ENCODE measurements at regions not wholly inside any gene's neighbourhood (a gene's known extent, or its start where the extent isn't known, plus 50 kb on each side); places are given as distances from the start of the nearest gene placed in this dataset.

- TF ChIP-seq CTCF (IDR thresholded peaks at IDR 0.05) = no peak
- no peaks in the 10 kb centered on the region for H3K4me1 ChIP-seq
- intact Hi-C loops (cut with DNase I) = no loop called here
- no peaks in the 10 kb centered on the region for H3K36me3 ChIP-seq
- no peaks in the 10 kb centered on the region for H3K9me3 ChIP-seq
- H3K27ac ChIP-seq = no peak overlapping the region
- DNase-seq (no peak), ATAC-seq (peak; percentile 52)
- no peaks in the 10 kb centered on the region for H3K27me3 ChIP-seq
- no peak overlapping the region for H3K4me3 ChIP-seq
Measured at GRCh38 chr12:79534029-79534867, 156.5 kb downstream of the PAWR start.

GRCh38 chr12:79532907-79533288 is 157.9 kb downstream of the PAWR start:
- Histone ChIP-seq H3K4me1 (no peaks in the 10 kb centered on the region), H3K4me3 (no peak overlapping the region), H3K36me3 (no peaks in the 10 kb centered on the region), H3K9me3 (no peaks in the 10 kb centered on the region), H3K27ac (peak overlapping the region in 1 of 2 donors; percentile 47), H3K27me3 (no peaks in the 10 kb centered on the region)
- ATAC-seq (peak; percentile 92), DNase-seq (peak in 1 of 4 donors; percentile 46)
- TF ChIP-seq CTCF (IDR thresholded peaks at IDR 0.05) = no peak
- intact Hi-C loops (cut with DNase I) = no loop called here

- TF ChIP-seq CTCF (IDR thresholded peaks at IDR 0.05) = no peak
- no peak overlapping the region for H3K27ac ChIP-seq
- no peaks in the 10 kb centered on the region for H3K36me3 ChIP-seq
- DNase-seq = no peak
- intact Hi-C loops (cut with DNase I) = no loop called here
- H3K27me3 ChIP-seq = no peaks in the 10 kb centered on the region
- no peak overlapping the region for H3K4me3 ChIP-seq
- no peaks in the 10 kb centered on the region for H3K4me1 ChIP-seq
- no peaks in the 10 kb centered on the region for H3K9me3 ChIP-seq
- ATAC-seq = no peak
Measured at GRCh38 chr12:79531518-79531917, 159.2 kb downstream of the PAWR start.

GRCh38 chr12:79527473-79527872 is 163.3 kb downstream of the PAWR start:
- no peak for TF ChIP-seq CTCF (IDR thresholded peaks at IDR 0.05)
- no peak for DNase-seq
- H3K27me3 ChIP-seq = no peaks in the 10 kb centered on the region
- ATAC-seq = no peak
- H3K4me1 ChIP-seq = no peaks in the 10 kb centered on the region
- no peaks in the 10 kb centered on the region for H3K36me3 ChIP-seq
- H3K27ac ChIP-seq = no peak overlapping the region
- intact Hi-C loops (cut with DNase I) = no loop called here
- H3K4me3 ChIP-seq = no peak overlapping the region
- no peaks in the 10 kb centered on the region for H3K9me3 ChIP-seq

- Histone ChIP-seq H3K4me3 (no peak overlapping the region), H3K27ac (no peak overlapping the region), H3K36me3 (no peaks in the 10 kb centered on the region), H3K9me3 (no peaks in the 10 kb centered on the region), H3K27me3 (no peaks in the 10 kb centered on the region), H3K4me1 (no peaks in the 10 kb centered on the region)
- TF ChIP-seq CTCF (IDR thresholded peaks at IDR 0.05) = no peak
- ATAC-seq = no peak
- intact Hi-C loops (cut with DNase I) = no loop called here
- no peak for DNase-seq
Measured at GRCh38 chr12:79525357-79525756, 165.4 kb downstream of the PAWR start.
